ENCODE measurements at regions not wholly inside any gene's neighbourhood (a gene's known extent, or its start where the extent isn't known, plus 50 kb on each side); places are given as distances from the start of the nearest gene placed in this dataset.

- H3K4me1 ChIP-seq (ENCODE audit: insufficient read depth): peaks cover 10% of the 10 kb centered on the region
- no peaks in the 10 kb centered on the region for H3K27me3 ChIP-seq
- TF ChIP-seq, protein P1, sequence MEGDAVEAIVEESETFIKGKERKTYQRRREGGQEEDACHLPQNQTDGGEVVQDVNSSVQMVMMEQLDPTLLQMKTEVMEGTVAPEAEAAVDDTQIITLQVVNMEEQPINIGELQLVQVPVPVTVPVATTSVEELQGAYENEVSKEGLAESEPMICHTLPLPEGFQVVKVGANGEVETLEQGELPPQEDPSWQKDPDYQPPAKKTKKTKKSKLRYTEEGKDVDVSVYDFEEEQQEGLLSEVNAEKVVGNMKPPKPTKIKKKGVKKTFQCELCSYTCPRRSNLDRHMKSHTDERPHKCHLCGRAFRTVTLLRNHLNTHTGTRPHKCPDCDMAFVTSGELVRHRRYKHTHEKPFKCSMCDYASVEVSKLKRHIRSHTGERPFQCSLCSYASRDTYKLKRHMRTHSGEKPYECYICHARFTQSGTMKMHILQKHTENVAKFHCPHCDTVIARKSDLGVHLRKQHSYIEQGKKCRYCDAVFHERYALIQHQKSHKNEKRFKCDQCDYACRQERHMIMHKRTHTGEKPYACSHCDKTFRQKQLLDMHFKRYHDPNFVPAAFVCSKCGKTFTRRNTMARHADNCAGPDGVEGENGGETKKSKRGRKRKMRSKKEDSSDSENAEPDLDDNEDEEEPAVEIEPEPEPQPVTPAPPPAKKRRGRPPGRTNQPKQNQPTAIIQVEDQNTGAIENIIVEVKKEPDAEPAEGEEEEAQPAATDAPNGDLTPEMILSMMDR (IDR thresholded peaks at IDR 0.05): no peak
- TF ChIP-seq POLR2A (IDR thresholded peaks at IDR 0.05): no peak
- TF ChIP-seq EP300 (IDR thresholded peaks at IDR 0.05): no peak
- no peaks in the 10 kb centered on the region for H3K9me3 ChIP-seq
- no peak for DNase-seq
- no peak overlapping the region for H3K27ac ChIP-seq
- no peak overlapping the region for H3K4me3 ChIP-seq
- H3K36me3 ChIP-seq: no peaks in the 10 kb centered on the region
- intact Hi-C loops (cut with DNase I): loop anchor here in 1 of 4 donors (5.0 kb wide), 1 partner anchor 36 kb away; no protein-coding TSS in a partner anchor
- 88 to 90% (median 88%) methylated on average over 5 of the region's 5 CpGs for WGBS, 3 donors
These were observed 67.1 kb downstream of the GGTLC2 start for GRCh38 chr22:22711532-22711913.

GRCh38 chr22:22712092-22712658, 67.8 kb downstream of the GGTLC2 start:
- intact Hi-C loops (cut with DNase I): loop anchor here in 1 of 4 donors (5.0 kb wide), 1 partner anchor 35 kb away; no protein-coding TSS in a partner anchor
- no peaks in the 10 kb centered on the region for H3K27me3 ChIP-seq
- H3K36me3 ChIP-seq: no peaks in the 10 kb centered on the region
- no peak overlapping the region for H3K27ac ChIP-seq
- TF ChIP-seq EP300 (IDR thresholded peaks at IDR 0.05): no peak
- no peak for TF ChIP-seq POLR2A (IDR thresholded peaks at IDR 0.05)
- TF ChIP-seq, protein P1 (IDR thresholded peaks at IDR 0.05): no peak
- H3K4me3 ChIP-seq: no peak overlapping the region
- no peaks in the 10 kb centered on the region for H3K9me3 ChIP-seq
- no peak for DNase-seq
- peaks cover 10% of the 10 kb centered on the region for H3K4me1 ChIP-seq (ENCODE audit: insufficient read depth)
- WGBS, 3 donors: 83 to 97% (median 90%) methylated on average over 6 of the region's 6 CpGs

- intact Hi-C loops (cut with DNase I): loop anchor here in 1 of 4 donors (5.0 kb wide), 1 partner anchor 34 kb away; no protein-coding TSS in a partner anchor
- Histone ChIP-seq H3K4me3 (no peak overlapping the region), H3K27ac (no peak overlapping the region), H3K27me3 (no peaks in the 10 kb centered on the region), H3K9me3 (no peaks in the 10 kb centered on the region), H3K36me3 (no peaks in the 10 kb centered on the region), H3K4me1 (ENCODE audit: insufficient read depth) (peaks cover 10% of the 10 kb centered on the region)
- no peak for DNase-seq
- TF ChIP-seq POLR2A (IDR thresholded peaks at IDR 0.05): no peak
- WGBS, 3 donors: 73 to 89% (median 87%) methylated on average over 13 of the region's 13 CpGs
These were observed 68.4 kb downstream of the GGTLC2 start for GRCh38 chr22:22712666-22713365.

- no peaks in the 10 kb centered on the region for H3K9me3 ChIP-seq
- intact Hi-C loops (cut with DNase I): loop anchor here in 1 of 4 donors (5.0 kb wide), 1 partner anchor 34 kb away; no protein-coding TSS in a partner anchor
- no peak overlapping the region for H3K27ac ChIP-seq
- H3K4me3 ChIP-seq: no peak overlapping the region
- peaks cover 9% of the 10 kb centered on the region for H3K4me1 ChIP-seq (ENCODE audit: insufficient read depth)
- no peaks in the 10 kb centered on the region for H3K36me3 ChIP-seq
- DNase-seq: no peak
- WGBS, 3 donors: 93 to 100% (median 100%) methylated on average over 1 of the region's 1 CpG
- no peaks in the 10 kb centered on the region for H3K27me3 ChIP-seq
- no peak for TF ChIP-seq POLR2A (IDR thresholded peaks at IDR 0.05)
- no peak for TF ChIP-seq EP300 (IDR thresholded peaks at IDR 0.05)
- TF ChIP-seq, protein P1 (IDR thresholded peaks at IDR 0.05): no peak
These were observed 69.0 kb downstream of the GGTLC2 start for GRCh38 chr22:22713416-22713815.

Data from ovary (tissue), 7 donors.